ENCODE measurements at regions not wholly inside any gene's neighbourhood (a gene's known extent, or its start where the extent isn't known, plus 50 kb on each side); places are given as distances from the start of the nearest gene placed in this dataset.

GRCh38 chr2:146228466-146229058 lies 1616.3 kb upstream of the ACVR2A start:
- TF ChIP-seq CTCF (IDR thresholded peaks at IDR 0.05) (no peak), POLR2A (IDR thresholded peaks at IDR 0.05) (no peak)

All from testis (tissue), 2 donors.